Body of pancreas (tissue), 4 donors: ENCODE measurements at regions not wholly inside any gene's neighbourhood (a gene's known extent, or its start where the extent isn't known, plus 50 kb on each side); places are given as distances from the start of the nearest gene placed in this dataset.

Experiments used
- CTCF ChIP-seq, 7 experiments: fragments of 450-650 bp in 4 of 7; fragments of 200-600 bp in 3 of 7; sonication (generic) in 3 of 7; IDR thresholded peaks; one replicate each; pipeline ENCODE4 v1.5.1; 2016 to 2019; ENCODE audit warnings: antibody characterized with exemption in 7 of 7
- POLR2A ChIP-seq, 3 donors: fragments of 450-650 bp; IDR thresholded peaks; one replicate each; pipeline ENCODE4 v1.6.1; 2016; ENCODE audit warnings: antibody characterized with exemption in 3 of 3, mild to moderate bottlenecking in 2 of 3

DNA sequence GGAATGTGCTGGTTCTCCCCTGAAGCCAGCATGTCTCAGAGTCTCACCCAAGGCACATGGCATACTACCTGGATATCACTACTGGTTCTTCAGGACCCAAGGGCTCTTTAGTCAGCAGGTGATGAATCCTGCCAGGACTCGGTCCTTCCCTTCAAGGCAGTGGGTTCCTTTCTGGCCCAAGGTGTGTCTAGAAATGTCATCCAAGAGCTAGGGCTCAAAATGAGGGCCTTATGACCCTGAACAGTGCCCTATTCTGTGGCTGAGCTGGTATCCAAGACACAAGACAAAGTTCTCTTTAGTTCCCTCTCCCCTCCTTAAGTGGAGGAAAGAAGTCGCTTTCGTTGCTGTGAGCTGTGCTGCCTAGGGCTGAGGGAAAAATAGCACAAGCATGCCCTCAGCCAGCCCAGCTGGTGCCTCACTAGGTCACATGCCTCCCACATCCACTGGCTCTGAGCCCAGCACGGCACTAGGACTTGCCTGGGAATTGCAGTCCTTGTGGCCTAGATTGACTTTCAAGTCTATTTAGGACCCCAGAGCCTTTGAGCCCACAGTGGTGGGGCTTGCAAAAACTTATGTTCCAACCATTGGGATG, 106.0 kb downstream of the BMS1 start:
- TF ChIP-seq CTCF (IDR thresholded peaks at IDR 0.05) (no peak), POLR2A (IDR thresholded peaks at IDR 0.05) (no peak)
